Lower leg skin (tissue), 3 donors: ENCODE measurements at regions not wholly inside any gene's neighbourhood (a gene's known extent, or its start where the extent isn't known, plus 50 kb on each side); places are given as distances from the start of the nearest gene placed in this dataset.

Source experiments
- CTCF ChIP-seq, 3 donors: fragments of 450-650 bp; IDR thresholded peaks; one replicate each; pipeline ENCODE4 v1.5.1; 2016; ENCODE audit warnings: antibody characterized with exemption in 3 of 3, mild to moderate bottlenecking in 3 of 3, moderate library complexity in 2 of 3
- POLR2A ChIP-seq, 2 donors: fragments of 450-650 bp; IDR thresholded peaks; one replicate each; pipeline ENCODE4 v1.6.1; 2016 to 2017; ENCODE audit warnings: antibody characterized with exemption in 2 of 2, mild to moderate bottlenecking in 1 of 2, moderate library complexity in 1 of 2

GRCh38 chr4:64516176-64516575, 106.9 kb upstream of the TECRL start:
- TF ChIP-seq CTCF (IDR thresholded peaks at IDR 0.05) = no peak
- TF ChIP-seq POLR2A (IDR thresholded peaks at IDR 0.05) = no peak
